Prostate gland (tissue), 2 donors: ENCODE measurements at regions not wholly inside any gene's neighbourhood (a gene's known extent, or its start where the extent isn't known, plus 50 kb on each side); places are given as distances from the start of the nearest gene placed in this dataset.

Source experiments
- DNase-seq: peaks from one replicate; pipeline ENCODE4 v3.0.0-alpha.2; 2019; ENCODE audit warnings: low spot score
- H3K27ac ChIP-seq, 2 donors: fragments of 200-600 bp; sonication (generic); 2 replicates each; pipeline ENCODE4 v1.5.1; 2017 to 2019
- H3K27me3 ChIP-seq: fragments of 200-600 bp; sonication (generic); replicated peaks from 2 replicates; pipeline ENCODE4 v1.5.1; 2019; ENCODE audit not compliant: insufficient read depth
- H3K36me3 ChIP-seq, 2 donors: fragments of 200-600 bp; sonication (generic); 1 replicate in 1 of 2; 2 replicates in 1 of 2; pipeline versions ENCODE4 v1.5.1 to v1.8.1; 2017 to 2019
- H3K4me1 ChIP-seq: fragments of 200-600 bp; sonication (generic); replicated peaks from 2 replicates; pipeline ENCODE4 v1.5.1; 2019
- H3K4me3 ChIP-seq, 2 donors: fragments of 200-600 bp; sonication (generic); 2 replicates each; pipeline ENCODE4 v1.5.1; 2017 to 2019
- H3K9me3 ChIP-seq: fragments of 200-600 bp; sonication (generic); 2 replicates; pipeline ENCODE4 v1.5.1; 2017
- CTCF ChIP-seq, 4 experiments: fragments of 200-600 bp in 2 of 4; fragments of 450-650 bp in 2 of 4; sonication (generic) in 2 of 4; IDR thresholded peaks; 1 replicate in 3 of 4; 2 replicates in 1 of 4; pipeline ENCODE4 v1.5.1; 2016 to 2019; ENCODE audit warnings: antibody characterized with exemption in 4 of 4, mild to moderate bottlenecking in 2 of 4, moderate library complexity in 2 of 4
- POLR2A ChIP-seq: fragments of 450-650 bp; IDR thresholded peaks from one replicate; pipeline ENCODE4 v1.6.1; 2016; ENCODE audit warnings: antibody characterized with exemption, mild to moderate bottlenecking
- POLR2AphosphoS5 ChIP-seq: sonication (generic); formaldehyde crosslinking; IDR thresholded peaks from one replicate; pipeline ENCODE4 v1.6.1; 2017; ENCODE audit warnings: antibody characterized with exemption
- WGBS: methylation state at CpG from one replicate; pipeline ENCODE4 v1.1.5; 2018; 5-methylcytosine and 5-hydroxymethylcytosine counted together
- intact Hi-C: fragments of 100-400 bp; cut with DNase I; formaldehyde crosslinking; loops from one replicate; pipeline ENCODE4 v1.14.2; 2022

- Histone ChIP-seq H3K27ac (no peak overlapping the region), H3K4me1 (no peaks in the 10 kb centered on the region), H3K9me3 (no peaks in the 10 kb centered on the region), H3K36me3 (no peaks in the 10 kb centered on the region), H3K4me3 (no peak overlapping the region), H3K27me3 (no peaks in the 10 kb centered on the region)
- 54% methylated on average over 35 of the region's 35 CpGs for WGBS
- DNase-seq: no peak
- TF ChIP-seq POLR2AphosphoS5: no peak
- intact Hi-C loops: no loop called here
These were observed 210.5 kb downstream of the CTTN start for GRCh38 chr11:70608568-70609470.

- WGBS: 42% methylated on average over 22 of the region's 22 CpGs
- no peak overlapping the region for H3K4me3 ChIP-seq
These were observed 212.5 kb downstream of the CTTN start for GRCh38 chr11:70610566-70611565.

GRCh38 chr11:70611821-70612220 lies 213.5 kb downstream of the CTTN start:
- Histone ChIP-seq H3K36me3 (no peaks in the 10 kb centered on the region), H3K9me3 (no peaks in the 10 kb centered on the region), H3K27me3 (no peaks in the 10 kb centered on the region), H3K4me1 (no peaks in the 10 kb centered on the region), H3K4me3 (no peak overlapping the region), H3K27ac (no peak overlapping the region)
- TF ChIP-seq CTCF (IDR thresholded peaks at IDR 0.05) (no peak), POLR2A (no peak), POLR2AphosphoS5 (no peak)
- WGBS: 69% methylated on average over 14 of the region's 14 CpGs
- DNase-seq: no peak
- intact Hi-C loops: no loop called here

More at GRCh38 chr11:70610566-70611565, 212.5 kb downstream of the CTTN start:
- Histone ChIP-seq H3K27me3 (no peaks in the 10 kb centered on the region), H3K9me3 (no peaks in the 10 kb centered on the region), H3K27ac (no peak overlapping the region), H3K4me1 (no peaks in the 10 kb centered on the region), H3K36me3 (no peaks in the 10 kb centered on the region)
- DNase-seq: no peak
- TF ChIP-seq POLR2A (no peak), POLR2AphosphoS5 (no peak), CTCF (IDR thresholded peaks at IDR 0.05) (no peak)
- intact Hi-C loops: no loop called here

- no peak overlapping the region for H3K4me3 ChIP-seq
- no peaks in the 10 kb centered on the region for H3K36me3 ChIP-seq
- DNase-seq: no peak
- no peak for TF ChIP-seq POLR2A
- TF ChIP-seq CTCF (IDR thresholded peaks at IDR 0.05): no peak
- no peak for TF ChIP-seq POLR2AphosphoS5
- no peaks in the 10 kb centered on the region for H3K9me3 ChIP-seq
- 82% methylated on average over 24 of the region's 24 CpGs for WGBS
- H3K27ac ChIP-seq: no peak overlapping the region
- H3K4me1 ChIP-seq: no peaks in the 10 kb centered on the region
- no peaks in the 10 kb centered on the region for H3K27me3 ChIP-seq
- intact Hi-C loops: no loop called here
These were observed 214.3 kb downstream of the CTTN start for GRCh38 chr11:70612459-70613141.
